IPS-NIHi11 (cell line): ENCODE measurements at regions not wholly inside any gene's neighbourhood (a gene's known extent, or its start where the extent isn't known, plus 50 kb on each side); places are given as distances from the start of the nearest gene placed in this dataset.

Experiments
- DNase-seq: peaks from one replicate; pipeline ENCODE4 v3.0.0; 2012; ENCODE audit warnings: mixed read lengths, low spot score

DNA sequence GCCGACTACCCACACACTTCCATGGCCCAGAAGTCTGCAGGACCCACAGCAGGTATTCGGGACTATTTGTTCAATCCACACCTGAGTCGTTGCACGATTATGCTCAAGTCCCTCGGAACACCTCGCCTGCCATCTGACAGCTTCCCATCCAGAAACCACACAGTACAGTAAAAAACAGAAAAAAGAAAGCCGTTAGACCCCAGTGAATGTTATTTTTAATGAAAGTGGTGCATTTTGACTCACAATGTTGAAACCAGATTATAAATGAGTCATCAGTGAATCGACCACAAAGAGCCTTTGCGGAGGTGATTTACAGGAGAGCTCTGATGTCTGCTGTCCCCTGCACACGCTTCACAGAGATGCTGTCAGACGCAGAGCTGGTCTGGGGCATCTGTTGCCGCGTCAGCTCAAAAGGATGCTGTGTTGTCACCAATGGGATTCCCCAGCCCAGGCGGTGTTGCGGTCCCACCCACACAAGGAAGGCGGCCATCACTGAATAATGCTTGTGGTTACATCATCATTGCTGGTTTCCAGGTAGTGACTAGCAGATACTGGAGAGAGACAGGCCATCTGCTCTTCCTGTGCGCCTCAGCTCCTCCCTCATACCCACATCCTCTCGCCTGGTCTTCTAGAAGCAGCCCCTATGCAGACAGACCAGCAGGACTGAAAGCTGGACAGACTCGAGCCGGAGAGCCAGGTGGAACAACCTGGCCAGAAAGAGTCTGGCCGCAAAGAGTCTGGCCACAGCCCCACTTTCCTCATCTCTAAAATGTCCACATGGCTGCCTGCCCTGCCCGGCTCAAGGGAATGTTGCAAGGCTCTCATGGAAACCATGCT is 116.8 kb downstream of the TOMM20 start:
- no peak for DNase-seq

- no peak for DNase-seq
Measured at GRCh38 chr1:235011064-235011598, 117.5 kb downstream of the TOMM20 start.

DNA sequence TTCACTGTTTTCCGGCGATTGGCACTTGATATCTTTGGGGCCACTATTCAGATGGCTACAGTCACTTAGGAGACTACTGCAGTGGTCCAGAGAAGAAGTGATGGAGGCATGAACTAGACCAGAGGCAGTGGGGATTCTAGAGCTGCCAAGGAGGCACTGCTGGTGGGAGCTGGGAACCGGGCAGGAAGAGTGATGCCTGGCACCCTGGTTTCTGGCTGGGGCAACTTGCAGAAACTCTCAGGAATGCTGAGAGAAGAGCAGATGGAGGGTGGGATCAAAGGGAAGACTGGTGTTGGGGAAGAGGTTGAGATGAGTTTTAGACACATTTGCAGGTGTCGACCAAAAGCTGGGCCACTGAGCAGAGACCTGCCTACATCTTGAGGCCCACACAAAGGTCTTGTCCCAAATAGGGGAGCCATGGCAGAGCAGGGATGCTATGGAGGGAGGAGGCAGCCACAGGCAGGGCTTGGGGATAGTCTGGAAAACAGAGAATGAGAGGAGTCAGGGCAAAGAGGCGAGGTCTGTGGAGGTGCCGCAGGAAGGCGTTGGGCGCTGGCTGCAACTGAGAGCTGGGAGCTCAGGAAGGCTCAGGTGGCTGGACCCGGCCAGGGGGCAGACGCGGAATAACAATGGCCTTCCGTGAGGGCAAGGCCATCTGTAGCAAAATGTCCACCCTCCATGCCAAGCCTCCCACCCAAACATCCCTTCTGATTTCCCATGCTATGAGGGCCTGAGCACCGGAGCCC is 118.9 kb downstream of the TOMM20 start:
- DNase-seq: no peak

DNA sequence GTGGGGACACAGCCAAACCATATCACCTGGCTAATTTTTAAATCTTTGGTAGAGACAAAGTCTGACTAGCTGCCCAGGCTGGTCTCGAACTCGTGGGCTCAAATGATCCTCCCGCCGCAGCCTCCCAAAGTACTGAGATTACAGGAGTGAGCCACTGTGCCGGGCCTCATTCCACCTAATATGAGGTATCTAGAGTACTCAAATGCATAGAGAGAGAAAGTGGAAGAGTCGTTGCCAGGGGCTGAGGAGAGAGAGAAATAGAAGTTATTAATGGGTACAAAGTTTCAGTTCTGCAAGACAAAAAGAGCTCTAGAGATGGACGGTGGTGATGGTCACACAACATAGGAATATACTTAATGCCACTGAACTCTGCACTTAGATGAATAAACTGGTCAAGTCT is 119.6 kb downstream of the TOMM20 start:
- DNase-seq: no peak

DNA sequence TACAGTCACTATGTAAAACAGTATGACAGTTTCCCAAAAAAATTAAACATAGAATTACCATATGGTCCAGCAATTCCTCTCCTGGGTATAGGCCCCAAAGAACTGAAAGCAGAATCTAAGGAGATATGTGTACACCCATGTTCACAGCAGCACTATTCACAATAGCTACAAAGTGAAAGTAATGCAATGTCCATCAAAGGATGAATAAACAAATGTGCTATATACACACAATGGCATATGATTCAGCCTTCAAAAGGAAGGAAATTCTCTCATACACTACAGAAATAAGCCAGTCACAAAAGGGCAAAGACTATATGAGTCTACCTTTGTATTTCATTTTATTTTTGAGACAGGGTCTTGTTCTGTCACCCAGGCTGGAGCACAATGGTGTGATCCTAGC is 120.4 kb downstream of the TOMM20 start:
- DNase-seq: no peak

GRCh38 chr1:235006816-235007215 is 121.8 kb downstream of the TOMM20 start:
- no peak for DNase-seq

GRCh38 chr1:235006132-235006721 is 122.4 kb downstream of the TOMM20 start:
- DNase-seq: no peak

DNA sequence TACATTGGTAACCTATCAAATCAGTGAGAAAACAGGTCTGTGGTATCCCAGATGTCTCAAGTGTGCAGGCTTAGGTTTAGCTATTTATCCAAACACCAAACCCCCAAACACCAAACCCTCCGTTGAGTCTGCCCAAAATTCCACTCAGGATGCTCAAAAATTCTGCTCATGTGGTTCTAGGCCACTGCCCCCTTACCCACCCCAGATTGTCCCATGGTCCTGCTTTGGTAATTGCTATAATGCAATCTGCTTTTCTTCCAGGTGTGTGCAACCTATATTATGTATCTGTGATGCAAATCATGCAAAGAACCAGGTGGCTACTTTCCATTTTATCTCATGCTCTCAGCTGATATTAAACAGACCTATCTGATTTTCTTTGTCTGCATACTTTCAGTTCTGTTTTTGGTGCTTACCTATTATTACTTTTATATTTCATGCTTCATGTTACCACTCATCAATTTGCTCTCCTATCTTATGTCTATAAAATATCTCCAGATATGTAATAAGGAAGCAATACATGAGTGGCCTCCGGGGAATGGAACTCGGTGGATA is 123.7 kb downstream of the TOMM20 start:
- DNase-seq: no peak

DNA sequence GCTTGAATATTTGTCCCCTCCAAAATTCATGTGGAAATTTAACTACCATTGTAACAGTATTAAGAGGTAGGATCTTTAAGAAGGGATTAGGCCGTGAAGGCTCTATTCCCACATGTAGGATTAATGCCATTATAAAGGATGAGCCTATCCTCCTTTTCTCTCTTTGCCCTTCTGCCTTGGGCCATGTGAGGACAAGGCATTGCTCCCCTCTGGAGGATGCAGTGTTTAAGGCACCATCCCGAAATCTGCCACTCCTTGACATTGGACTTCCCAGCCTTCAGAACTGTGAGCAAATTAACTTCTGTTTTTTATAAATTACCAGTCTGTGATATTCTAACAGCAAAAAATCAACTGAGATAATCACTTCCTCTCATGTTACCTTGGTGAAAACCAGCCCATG is 124.4 kb downstream of the TOMM20 start:
- DNase-seq: no peak

DNA sequence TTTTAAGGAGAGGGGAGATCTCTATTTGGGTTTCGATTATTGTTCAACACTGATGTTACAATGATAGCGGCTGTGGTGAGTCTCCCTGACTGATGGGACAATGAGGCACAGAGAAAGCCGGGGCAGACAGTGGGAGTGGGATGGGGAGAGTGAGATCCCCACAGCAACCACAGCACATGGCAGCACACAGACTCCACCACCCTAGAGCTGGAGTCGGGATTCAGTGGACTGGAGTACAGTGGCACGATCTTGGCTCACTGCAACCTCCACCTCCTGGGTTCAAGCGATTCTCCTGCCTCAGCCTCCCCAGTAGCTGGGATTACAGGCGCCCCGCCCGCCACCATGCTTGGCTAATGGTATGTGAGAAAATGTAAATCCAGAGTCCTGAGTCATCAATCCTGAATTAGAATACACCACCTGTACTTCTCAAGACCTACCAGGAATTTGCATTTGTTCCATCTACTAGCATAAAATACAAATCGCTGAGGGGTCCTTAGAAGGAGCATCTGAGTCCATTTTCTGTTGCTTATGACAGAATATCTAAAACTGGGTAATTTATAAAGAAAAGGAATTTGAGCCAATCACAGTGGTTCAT is 125.8 kb downstream of the TOMM20 start:
- no peak for DNase-seq

- no peak for DNase-seq
Measured at GRCh38 chr1:234999513-234999940, 129.1 kb downstream of the TOMM20 start.

- no peak for DNase-seq
Measured at GRCh38 chr1:234997896-234998741, 130.5 kb downstream of the TOMM20 start.

DNA sequence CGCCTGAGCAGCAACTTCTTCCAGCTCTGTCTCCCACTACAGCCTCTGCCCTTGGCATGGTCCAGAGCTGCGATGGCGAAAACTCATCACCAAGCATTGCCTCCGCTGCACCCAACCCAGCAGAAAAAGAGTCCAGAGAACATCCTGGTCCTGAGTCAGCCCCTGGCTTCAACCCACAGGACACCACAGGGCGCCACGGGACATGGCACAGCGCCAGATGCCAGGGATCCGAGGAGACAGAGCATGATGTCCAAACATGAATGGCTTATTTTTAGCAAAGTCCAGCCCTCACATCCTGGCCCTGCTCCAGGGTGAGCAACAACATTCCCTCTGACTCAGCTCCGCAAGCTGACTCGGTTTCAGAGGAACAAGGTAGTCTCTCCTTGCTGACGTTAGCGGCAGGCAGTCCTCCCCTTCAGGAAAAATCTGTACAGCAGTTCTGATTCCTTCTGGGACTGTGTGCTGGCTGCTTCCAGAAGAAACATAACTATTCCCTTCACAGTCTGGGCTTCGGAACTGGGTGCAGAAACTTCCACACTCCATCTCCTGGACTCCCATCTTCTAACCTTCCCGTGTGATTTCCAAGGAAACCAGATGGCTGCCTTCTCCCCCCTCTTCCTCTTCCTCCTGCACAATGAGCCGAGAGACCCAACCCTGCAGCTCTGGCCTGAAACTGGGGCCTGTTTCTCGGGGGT is 131.3 kb downstream of the TOMM20 start:
- peak; percentile 55 for DNase-seq

GRCh38 chr1:234996245-234996757 is 132.3 kb downstream of the TOMM20 start:
- DNase-seq: no peak

DNA sequence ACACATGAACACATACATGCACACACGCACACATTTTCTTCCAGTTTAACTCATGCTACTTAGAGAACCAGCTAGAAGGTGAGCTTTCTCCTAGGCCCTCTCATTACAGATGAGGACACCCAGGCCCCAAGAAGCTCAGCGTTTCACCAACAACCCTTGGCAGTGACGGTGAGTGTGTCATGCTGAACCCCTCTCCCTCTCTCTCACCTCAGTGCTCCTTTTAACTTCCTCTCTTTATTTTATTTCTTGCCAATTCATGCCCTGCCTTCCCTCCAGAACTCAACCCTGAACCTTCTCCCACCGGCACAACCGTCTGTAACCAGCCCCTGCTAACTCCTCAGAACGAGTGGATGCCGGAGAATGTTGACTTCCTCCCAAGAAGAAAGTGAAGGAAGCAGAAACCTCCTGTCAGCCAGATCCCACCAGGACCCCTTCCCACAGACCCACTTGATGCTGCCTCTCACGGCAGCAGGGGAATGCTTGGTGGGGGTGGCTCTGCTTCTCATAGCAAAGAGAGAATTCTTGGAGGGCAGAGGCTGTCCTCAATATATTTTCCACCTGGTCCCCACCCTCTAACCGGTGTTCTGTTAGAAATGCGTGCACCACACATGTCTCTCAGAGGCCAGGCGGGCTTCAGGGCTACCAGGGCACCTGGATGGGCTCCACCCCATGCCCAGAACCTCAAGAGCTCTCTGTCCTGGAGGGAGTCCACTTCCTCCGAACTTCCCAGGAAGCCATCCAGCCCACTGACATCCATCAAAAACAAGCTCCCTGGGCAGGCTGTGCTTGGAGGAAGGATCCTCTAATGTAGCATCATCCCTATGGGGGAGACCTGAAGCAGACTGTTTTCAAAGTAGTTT is 134.0 kb downstream of the TOMM20 start:
- no peak for DNase-seq

- no peak for DNase-seq
Measured at GRCh38 chr1:234992065-234992464, 136.6 kb downstream of the TOMM20 start.

DNA sequence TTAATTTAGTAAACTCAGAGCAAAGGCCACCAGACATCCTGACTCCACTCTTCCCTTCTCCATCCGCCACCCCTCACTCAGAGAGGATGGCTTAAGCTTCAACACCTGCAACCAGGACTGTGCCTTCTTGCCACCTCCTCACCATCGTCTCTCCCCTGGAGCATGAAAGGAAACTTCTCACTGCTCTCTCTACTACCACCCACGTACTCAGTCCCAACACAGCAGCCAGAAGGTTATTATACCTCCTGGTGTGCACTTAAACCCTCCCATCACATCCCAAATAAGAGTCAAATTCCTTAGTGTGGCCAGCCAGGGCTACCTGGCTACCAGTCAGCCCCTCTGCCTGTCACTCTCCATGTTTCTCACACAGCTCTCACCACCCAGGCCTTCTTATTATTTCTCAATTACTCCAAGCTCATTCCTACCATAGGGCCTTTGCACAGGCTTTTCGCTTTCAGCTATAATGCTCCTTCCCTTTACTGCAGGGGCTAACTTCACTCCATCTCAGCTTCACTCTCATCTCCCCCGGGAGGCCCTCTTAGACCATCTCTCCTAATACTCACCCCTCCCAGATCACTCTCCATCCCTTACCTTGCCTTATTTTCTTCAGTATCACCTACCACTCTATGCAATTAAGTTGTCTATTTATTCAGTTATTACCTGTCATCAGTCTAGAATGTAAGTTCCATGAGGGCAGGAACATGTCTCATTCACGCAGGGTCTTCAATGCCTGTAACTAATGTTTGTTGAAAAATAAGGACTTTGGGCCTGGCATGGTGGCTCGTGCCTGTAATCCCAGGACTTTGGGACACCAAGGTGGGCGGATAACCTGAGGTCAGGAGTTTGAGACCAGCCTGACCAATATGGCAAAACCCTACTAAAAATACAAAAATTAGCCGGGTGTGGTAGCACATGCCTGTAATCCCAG is 137.5 kb downstream of the TOMM20 start:
- no peak for DNase-seq

DNA sequence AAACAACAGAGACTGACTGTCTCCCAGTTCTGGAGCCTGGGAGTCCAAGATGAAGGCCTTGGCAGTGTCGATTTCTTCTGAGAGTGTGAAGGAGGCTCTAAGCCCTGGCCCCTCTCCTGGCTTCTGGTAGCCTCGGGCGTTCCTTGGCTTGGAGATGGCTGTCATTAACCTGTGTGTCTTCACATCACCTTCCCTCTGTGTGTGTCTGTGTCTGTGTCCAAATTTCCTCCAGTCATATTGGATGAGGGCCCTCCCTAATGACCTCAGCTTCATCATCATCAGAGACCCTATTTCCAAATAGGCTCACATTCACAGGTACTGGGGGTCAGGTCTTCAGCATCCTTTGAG is 138.3 kb downstream of the TOMM20 start:
- no peak for DNase-seq
